Stimulated activated CD8-positive, alpha-beta memory T cell treated with anti-CD3 and anti-CD28 coated beads, Interleukin-12 subunit alpha, Interleukin-12 subunit beta, amount 100 ng/mL, for 1 hour (primary cell): ENCODE measurements at regions not wholly inside any gene's neighbourhood (a gene's known extent, or its start where the extent isn't known, plus 50 kb on each side); places are given as distances from the start of the nearest gene placed in this dataset.

Experiments used
- DNase-seq: peaks from one replicate; pipeline ENCODE4 v3.0.0-alpha.2; 2020; ENCODE audit warnings: low read depth

DNA sequence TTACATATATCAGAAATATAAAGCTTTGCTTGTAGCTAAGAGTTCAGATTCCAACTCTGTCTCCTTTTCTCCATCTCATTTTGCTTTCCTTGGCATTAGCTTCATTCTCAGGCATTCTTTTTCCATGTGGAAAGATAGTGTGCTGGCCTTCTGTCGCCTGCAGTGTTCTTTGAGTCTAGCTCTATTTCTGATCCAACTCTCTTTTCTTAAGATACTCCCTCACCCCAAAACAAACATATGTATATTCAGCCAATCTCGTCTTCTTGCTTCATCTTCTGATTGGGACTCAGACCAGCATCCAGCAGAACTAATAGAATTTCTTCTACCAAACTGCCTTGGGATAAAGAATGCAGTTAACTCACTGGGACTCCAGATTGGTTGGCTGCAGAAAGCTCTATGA is 532.2 kb downstream of the MID1IP1 start:
- no peak for DNase-seq

DNA sequence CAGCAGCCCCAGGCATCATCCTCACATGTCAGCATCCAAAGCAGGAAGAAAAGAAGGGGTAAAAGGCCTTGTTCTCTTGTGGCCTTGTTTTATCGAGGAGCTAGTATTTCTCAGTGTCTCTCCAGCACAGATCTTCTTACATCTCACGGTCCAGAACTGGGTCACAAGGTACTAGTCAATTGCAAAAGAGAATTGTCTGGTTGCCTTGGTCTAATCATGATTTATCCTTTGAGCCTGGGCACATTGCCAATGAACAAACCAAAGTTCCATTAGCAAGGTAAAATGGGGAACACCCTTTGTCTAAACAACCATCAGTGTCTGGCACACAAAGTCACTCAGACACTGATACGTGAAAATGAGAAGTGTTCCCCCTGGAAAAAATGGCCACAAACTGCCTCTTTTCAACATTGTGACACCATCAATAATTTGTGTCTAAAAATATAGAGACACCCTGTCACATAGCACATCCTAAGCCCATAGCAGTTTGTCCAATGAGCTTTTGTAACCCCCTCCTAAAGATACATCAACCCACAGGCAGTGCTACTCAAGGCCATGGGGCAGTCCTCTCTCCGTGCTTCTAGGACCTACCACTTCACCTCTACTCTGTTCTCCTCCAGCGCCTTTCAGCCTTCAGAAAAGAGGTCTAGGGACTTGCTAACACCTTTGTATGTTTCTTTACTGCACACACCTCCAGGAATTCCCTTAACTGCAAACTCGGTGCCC is 534.4 kb downstream of the MID1IP1 start:
- no peak for DNase-seq

DNA sequence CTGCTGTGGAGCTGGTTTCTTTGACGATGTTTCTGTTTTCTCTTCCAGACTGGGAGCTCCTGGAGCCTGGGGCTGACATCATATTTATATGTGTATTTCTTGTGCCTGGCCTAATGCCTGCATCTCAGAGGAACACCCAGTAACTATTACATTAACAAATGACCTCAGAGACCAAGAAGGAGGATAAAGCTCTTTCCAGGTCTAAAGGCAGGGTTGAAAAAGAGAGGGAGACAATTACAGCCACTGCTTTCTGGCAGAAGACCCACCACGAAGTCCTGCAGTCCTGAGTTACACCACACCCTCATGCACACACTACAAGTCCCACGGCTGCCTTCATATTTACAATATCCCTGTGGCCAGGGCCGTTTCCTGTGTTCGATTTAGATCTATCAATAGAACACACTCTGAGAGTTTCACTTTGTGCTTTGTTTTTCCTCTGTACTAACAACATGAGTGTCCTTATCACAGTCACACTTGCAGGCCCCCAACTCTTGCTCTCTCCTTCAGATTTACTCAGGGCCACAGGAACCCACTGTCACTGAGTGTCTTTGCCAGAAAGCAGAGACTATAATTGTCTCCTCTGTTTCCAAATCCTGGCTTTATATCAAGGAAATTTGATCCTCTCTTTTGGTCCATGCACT is 535.5 kb downstream of the MID1IP1 start:
- DNase-seq: no peak

DNA sequence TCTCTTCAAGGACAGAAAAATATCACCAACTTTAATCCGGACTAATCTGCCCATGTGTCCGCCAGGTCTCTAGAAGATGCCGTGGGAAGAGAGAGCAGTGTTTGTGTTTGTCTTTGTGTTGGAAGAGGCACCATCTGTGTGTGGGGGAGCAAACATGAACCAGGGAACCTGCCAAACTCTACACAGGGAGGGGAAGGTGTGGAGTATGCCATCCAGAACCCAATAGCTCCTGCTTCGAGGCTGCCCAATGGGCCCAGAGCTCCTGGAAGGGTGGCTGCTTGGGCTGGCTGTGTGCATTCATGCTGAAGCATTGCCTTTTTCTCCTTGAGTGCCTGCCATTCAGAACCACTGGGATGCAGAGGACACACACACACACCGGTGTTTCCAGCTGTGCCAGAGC is 536.2 kb downstream of the MID1IP1 start:
- DNase-seq: no peak

DNA sequence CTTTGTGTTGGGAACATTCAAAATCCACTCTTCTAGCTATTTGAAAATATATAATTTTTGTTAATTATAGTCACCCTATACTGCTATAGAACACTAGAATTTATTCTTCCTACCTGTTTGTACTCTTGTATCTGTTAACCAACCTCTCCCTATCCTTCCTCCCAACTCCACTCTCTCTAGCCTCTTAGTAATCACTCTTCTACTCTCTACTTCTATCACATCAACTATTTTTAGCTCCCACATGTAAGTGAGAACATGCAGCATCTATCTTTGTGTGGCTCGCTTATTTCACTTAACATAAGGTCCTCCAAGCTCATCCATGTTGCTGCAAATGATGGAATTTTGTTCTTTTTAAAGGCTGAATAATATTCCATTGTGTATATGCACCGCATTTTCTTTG is 537.3 kb downstream of the MID1IP1 start:
- no peak for DNase-seq

DNA sequence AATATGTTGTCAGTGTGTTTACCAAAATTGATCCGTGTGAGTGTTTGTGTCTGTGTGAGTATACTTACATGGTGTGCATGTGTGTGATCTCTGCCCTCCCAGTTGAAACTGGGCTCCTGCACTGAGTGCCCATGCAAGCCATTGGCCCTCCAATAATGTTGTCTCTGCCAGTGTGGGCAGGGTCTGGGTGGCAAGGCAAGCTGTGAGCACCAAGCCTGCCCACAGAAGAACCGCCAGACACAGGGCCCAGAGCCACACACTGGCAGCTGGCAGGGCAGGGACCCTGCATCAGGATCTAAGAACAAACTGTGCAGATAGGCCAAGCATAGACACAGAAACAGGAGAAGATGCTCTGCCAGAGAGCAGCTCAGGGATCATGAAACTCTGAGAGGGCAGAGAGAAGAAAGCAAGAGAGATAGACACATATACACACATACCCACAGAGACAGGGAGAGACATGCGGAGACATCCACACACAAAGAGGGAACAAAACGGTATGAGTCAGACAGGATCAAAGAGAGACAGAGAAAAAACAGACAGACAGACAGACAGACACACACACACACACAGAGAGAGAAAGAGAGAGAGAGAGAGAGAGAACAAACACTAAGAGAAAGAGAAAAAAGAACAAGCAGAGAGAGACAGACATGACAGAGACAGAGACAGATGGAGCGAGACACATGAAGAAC is 555.0 kb downstream of the MID1IP1 start:
- DNase-seq: no peak

DNA sequence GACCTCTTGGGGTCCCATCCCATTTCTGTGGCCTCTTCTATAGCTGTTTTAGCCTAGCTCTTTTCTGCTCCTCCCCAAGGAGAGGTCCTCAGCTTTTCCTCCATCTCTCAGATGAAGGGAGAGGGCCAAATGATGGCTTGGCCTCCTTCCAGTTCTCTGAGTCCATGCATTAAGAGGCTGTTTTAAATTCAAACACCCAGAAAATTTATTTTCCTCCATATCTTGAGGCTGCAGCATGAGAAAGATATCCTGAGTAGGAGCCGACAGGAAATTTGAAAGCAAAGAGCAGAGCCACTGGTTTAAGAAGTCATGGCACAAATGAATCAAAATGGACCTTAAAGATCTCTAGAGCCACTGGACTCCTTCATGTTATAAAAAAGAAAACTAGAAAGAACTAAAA is 558.8 kb downstream of the MID1IP1 start:
- DNase-seq: no peak

DNA sequence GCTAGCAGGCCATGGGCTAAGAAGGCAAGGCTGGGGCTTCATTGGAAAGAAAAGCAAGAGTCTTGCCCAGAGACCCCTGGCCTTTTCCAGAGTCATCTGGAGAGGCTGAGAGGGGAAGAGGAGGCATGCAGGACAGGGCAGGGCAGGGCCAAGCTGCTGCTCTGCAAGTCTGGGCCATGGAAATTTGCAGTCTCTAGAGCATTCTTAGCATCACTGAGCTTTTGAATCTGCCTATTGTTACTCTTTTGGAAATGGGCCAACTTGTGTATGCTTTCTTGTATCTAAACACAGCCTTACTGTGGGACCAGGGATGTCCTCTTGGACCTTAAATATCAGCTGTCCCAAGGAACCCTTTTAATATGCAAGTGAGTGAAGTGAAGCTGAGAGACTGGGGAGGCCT is 560.5 kb downstream of the MID1IP1 start:
- DNase-seq: no peak

DNA sequence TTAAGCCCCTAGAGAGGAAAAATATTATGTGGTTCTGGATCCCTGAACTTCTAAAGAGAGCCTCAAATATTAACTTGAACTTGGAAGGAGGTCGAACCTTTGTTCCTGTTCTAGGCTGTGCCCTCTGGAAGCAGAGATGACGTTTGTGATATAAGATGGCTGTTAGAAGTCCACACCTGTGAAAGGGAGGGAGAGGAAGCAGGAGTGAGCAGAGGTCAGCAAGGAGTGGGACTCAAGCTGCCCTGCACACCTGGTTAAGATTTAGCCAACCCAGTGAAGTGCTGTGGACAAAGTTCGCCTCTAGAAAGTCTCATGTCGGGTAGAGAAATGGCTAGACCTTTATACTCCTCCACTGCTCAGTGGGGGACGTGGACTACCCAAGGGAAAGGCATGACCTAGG is 566.2 kb downstream of the MID1IP1 start:
- DNase-seq: no peak

DNA sequence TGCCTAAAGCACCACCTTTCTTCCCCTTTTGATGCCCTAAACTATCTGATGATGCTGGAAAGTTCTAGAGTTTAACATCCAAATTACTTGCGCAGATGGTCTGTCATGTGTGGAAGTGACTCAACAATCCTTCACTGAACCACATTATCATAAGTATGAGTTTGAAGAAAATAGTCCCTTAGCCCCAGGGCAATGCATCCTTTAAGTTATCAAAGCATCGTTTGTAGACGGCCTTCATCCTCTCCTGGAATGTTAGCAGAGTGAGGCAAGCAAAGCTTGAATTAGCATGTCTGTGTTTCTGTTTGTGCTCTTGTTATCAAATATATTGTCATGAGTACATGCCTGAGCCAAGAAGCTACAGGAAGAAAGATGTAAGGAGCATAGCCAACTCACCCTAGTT is 570.9 kb downstream of the MID1IP1 start:
- DNase-seq: no peak

DNA sequence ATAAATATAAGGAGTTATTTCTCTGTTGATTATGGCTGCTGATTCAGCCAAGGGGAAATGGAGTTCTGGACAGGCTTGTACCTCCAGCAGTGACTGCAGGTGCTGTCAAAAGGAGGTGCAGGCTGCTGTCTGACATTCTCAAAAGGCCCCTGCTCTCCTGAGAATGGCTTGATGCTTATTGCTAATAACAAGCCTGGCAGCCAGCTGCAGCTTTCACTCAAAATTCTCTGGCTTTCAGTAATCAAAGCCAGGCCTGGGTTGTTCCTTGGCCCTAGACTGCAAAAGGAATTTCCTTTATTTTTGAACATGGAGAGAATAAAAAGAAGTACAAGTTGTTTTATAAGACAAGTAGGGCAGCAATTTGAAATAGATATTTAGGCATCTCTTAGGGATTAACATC is 575.9 kb downstream of the MID1IP1 start:
- DNase-seq: no peak

DNA sequence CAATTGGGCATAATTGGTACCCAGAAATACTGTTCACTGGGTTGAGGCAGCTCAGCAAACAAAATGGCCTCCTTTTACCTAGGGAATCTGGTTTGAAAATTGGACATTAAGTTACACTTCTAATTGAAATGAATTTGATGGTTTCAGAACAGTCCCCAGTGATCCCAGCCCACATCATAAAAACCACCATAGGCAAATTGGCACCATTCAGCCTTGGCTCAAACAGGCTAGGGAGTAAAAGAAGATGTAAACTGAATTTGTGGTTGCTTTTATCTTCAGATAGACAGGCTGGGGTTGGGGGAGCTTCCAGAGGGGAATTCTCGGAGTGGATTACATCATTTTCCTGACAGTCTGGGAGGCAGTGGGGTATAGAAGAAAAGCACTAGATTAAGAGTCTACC is 576.5 kb downstream of the MID1IP1 start:
- no peak for DNase-seq

DNA sequence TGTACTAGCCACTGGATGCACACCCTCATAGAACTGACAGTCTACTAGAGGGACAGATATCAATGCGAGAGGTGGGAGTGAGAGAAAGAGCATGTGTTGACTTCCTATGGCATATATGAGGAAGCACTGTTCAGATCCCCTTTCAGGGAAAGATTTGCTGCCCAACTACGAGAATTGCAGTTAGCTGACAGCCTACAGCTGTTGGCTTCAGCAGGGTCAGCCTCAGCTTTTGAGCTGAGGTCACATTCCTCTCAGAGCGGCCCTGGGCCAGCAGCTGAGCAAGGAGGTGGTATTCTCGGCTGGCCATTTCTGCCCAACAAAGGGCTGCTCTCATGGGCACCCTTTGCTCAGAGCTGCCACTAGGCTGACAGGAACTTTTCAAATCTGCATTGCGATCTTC is 580.2 kb downstream of the MID1IP1 start:
- DNase-seq: no peak

DNA sequence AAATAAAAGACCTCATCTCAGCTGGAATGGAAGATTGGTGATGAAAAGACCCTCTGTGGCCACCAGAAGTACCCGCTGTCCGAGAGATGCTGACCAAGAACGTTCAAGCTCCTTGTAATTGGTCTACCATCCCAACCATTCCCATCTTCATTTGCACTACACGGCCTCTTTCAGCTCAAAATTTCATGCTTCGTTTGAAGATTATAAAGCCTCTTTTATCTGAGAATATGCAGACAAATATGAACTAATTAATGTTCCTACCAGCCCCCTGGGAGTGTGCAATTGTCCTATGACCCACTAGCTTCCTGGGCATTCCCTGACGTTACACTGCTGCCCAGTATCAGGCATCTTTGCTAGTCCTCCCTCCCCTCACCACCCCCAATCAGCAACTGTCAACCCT is 583.7 kb downstream of the MID1IP1 start:
- no peak for DNase-seq

DNA sequence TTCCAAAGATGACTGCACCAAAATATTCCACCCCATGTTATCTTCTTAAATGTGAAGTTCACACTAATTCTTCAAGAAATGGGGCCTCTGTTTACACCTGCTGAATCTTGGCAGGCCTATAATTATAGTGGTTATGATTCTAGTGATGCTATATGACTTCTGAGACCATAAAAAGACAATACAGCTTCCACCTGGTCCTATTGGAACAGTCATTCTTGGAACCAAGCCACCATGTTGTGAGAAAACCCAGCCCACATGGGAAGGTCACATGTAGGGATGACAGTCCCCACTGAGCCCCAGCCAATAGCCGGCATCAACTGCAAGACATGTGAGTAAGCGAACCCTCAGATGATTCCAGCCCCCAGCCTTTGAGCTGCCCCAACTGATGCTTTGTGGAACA is 587.5 kb downstream of the MID1IP1 start:
- no peak for DNase-seq

DNA sequence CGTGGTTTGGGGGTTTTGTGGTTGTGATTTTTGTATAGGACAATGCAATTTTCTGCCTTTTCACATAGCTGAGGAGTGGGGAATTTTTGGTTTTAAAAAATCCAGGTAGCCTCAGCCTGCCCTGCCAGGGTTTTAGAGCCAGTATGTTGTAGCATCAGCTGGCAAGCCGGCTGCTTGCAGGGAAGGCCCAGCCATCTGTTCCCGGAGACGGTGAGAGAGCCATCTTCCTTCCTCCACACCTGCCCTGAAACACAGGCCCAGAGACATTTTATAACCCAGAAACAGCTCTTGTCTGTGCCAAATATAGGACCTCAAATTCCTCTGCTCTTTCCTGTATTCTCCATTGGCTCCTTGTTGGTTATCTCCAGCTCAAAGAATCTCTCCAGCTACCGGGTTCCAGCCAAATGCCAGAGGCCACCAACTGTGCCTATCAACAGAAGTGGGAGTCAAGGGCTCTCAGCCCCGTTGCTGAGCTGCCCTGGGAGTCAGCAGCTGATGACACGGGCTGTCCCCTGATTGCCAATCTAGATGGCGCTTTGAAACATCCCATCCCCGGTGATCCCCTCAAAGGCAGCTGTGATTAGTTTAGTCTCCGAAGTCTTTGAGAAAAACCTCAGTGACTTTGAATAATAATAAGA is 595.2 kb downstream of the MID1IP1 start:
- no peak for DNase-seq

DNA sequence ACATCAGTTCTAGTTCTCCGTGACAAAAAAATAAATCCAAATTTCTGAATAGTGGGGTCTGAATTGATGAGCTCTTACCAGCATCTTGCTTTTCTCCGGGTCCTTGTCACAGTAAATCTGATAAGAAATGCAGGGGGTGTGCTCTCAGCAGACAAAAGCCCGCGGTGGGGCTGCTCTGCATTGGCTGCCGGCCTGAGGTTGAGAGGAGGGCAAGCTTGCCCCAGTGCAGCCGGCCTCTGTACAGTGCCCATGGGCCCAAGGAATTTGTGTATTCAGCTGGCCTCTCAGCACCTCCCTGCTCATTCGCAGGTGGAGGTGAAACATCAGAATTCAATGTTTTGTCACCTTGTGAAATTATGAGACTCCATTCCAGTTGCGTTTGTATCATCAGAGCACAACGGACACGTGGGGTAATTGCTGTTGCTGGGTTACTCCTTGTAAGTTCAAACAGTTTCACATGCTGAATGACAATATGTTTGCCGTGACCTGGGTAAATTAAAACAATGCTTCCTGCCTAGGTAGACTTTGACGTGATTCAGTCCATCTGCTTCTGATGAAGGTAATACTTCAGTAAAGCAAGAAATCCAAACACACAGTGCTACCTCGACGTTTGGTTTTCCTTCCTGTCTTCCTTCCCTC is 596.4 kb downstream of the MID1IP1 start:
- DNase-seq: no peak

DNA sequence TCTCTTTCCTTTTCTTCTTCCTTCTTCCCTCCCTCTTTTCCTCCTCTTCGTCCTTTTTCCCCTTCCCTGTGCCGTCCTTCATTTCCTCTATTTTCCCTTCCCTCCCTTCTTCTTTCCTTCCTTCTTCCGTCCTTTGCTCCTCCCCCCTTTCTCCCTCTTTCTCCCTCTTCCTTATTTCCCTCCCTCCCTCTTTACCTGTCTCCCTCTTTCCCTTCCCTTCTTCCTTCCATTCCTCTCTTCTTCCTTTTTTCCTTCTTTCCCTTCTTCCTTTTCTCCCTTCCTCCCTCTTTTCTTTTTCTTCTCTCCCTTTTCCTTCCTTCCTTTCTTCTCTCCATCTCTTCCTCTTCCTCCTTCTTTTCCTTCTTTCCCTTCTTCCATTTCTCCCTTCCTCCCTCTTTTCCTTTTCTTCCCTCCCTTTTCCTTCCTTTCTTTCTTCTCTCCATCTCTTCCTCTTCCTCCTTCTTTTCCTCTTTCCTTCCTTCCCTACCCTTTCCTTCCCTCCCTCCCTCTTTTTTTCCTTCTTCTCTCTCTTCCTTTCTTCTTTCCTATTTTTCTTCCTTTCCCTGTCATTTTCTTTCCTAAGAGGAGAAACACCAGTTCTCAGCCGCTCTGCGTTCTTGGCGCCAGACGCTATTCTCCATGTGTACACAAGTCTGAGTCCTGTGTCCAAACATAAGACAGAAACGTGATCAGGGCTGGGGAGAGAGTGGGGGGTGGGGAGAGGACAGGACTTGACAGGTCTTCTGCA is 597.1 kb downstream of the MID1IP1 start:
- no peak for DNase-seq

DNA sequence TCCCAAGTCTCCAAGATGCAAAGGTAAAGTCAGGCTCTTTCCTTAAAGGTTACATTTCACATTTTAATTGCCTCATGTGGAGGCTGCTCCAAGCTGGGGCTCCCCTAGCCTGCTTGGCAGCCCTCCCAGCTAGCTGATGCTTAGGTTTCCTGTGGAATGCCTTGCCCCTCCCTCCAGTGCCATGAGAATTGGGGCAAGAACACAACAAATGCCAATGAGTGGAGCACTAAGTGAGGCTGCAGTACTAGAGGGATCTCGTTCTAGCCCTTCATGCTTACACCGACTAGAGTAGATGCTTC is 597.7 kb downstream of the MID1IP1 start:
- DNase-seq: no peak

DNA sequence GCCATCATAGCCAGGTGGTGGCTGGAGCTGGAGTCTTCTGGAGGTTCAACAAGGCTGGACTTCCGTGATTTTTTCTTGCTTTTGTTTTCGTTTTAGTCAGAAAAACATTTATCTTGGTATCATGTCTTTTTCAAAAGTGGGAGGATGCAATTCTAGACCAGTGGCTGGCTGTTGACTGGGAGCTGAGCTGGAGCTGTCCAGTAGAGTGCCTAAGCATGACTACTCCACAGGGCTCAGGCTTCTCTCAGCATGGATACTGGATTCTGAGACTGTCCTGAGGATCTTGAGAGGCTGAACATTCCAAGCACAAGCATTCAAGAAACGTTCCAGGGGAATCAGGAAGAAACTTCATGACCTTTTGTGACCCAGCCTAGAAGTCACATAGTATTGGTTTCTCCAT is 598.1 kb downstream of the MID1IP1 start:
- no peak for DNase-seq

DNA sequence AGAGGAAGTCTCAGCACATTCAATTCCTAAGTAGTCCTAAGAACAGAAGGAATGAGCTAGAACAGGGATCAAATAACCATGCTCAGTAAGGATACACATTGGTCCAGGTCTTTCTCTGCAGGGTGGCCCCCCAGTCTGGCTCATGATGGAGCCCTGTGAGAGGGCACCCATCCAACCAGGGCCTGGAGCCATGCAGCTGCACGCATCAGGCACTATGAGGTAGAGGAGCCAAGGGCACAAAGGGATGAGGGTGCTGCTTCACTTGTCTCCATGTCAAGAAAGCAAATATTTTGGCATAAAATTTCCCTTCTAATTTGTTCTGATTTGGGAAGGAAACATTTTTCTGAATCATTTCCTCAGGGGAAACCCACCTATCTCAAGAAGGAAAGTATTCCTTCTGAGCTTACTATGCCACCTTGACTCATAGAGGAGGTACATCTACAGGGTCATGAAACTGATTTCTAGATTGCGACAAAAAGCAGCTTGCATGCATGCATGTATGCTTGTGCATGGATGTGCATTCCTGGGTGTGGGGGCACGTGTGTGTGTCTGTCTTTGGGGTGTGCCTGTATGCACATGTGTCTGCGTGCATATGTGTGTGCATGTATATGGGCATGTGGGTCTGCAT is 600.3 kb downstream of the MID1IP1 start:
- no peak for DNase-seq

DNA sequence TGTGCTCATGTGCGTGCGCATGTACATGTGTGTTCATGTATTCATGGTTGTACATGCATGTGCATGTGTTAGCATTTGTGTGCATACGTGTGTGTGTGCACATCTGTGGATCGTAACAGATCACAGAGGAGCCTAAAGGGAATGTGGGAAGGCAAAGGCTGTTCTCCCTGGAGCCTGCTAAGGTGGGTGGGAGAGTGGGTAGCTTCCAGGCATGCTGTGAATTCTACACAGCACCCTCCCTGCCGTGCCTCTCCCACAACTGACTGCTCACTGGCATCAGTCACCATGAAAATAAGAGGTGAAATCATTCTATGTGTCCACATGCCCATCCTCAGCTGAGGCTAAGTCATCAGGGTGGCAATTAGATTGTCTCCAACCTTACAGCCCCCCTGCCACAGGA is 600.9 kb downstream of the MID1IP1 start:
- no peak for DNase-seq
